HepG2 (cell line): ENCODE measurements at regions not wholly inside any gene's neighbourhood (a gene's known extent, or its start where the extent isn't known, plus 50 kb on each side); places are given as distances from the start of the nearest gene placed in this dataset.
"Not testable (repeated sequence)": the region's sequence is repeated elsewhere in the genome, so short reads cannot be mapped to it uniquely, and the experiment has no call there.

Experiments used
- ATAC-seq: fragments of 200-7000 bp; cut with Tn5 transposase; 3 replicates; pipeline ENCODE4 v1.9.1; 2020; ENCODE audit warnings: mild to moderate bottlenecking, moderate library complexity
- BruUV-seq: library from RNA; stranded (reverse); fragments of 400-500 nt; replicated peaks from 2 replicates; lab custom pipeline; 2021; lab: Mats Ljungman, UMichigan
- CTCF ChIA-PET: fragments of 300-600 bp; formaldehyde crosslinking; extraction: SDS; loops from one replicate; lab custom pipeline; 2021; ENCODE audit warnings: low total read pairs, inconsistent platforms, low intra/inter-chr PET ratio; lab: Yijun Ruan, JAX
- POLR2A ChIA-PET: fragments of 350-600 bp; sonication (Branson Sonifier 250); formaldehyde crosslinking; loops from one replicate; lab custom pipeline; 2020; ENCODE audit warnings: antibody characterized with exemption, inconsistent platforms; lab: Yijun Ruan, JAX
- DNase-seq: peaks from one replicate; pipeline ENCODE4 v3.0.0-alpha.2; 2015; ENCODE audit warnings: low spot score
- FAIRE-seq: peaks from 3 replicates; lab custom pipeline; 2011; peaks lifted over from hg19 to GRCh38; lab: Jason Lieb, UNC
- H2AFZ ChIP-seq: one replicate; pipeline ENCODE4 v1.6.1; 2011; ENCODE audit warnings: low read length, inconsistent platforms
- H3K27ac ChIP-seq: fragments of 300-600 bp; 3 replicates; pipeline ENCODE4 v1.8.0; 2011; ENCODE audit warnings: mixed run types, mild to moderate bottlenecking, mixed read lengths, low read length, inconsistent platforms; ENCODE audit not compliant: insufficient read depth; ENCODE audit errors: extremely low read length
- H3K27me3 ChIP-seq, 2 experiments: fragments of 200-600 bp in 1 of 2; 2 replicates in 1 of 2; 3 replicates in 1 of 2; pipeline versions ENCODE4 v1.6.0 to v1.8.0; 2011; ENCODE audit warnings: low read length in 2 of 2, mild to moderate bottlenecking in 2 of 2, moderate library complexity in 2 of 2, inconsistent platforms in 1 of 2; ENCODE audit not compliant: insufficient read depth in 2 of 2, control insufficient read depth in 1 of 2
- H3K36me3 ChIP-seq, 2 experiments: fragments of 200-600 bp in 1 of 2; replicated peaks in 1 of 2; 2 replicates in 1 of 2; 3 replicates in 1 of 2; pipeline versions ENCODE4 v1.5.1 to v1.8.0; 2011; ENCODE audit warnings: low read length in 2 of 2, inconsistent platforms in 1 of 2; ENCODE audit not compliant: insufficient read depth in 2 of 2, control insufficient read depth in 1 of 2
- H3K4me1 ChIP-seq: 2 replicates; pipeline ENCODE4 v1.5.1; 2012; ENCODE audit warnings: low read length, inconsistent platforms; ENCODE audit not compliant: insufficient read depth
- H3K4me2 ChIP-seq: 2 replicates; pipeline ENCODE4 v1.6.0; 2011; ENCODE audit warnings: low read depth, low read length, inconsistent platforms
- H3K4me3 ChIP-seq, 3 experiments: fragments of 200-600 bp in 1 of 3; sonication (generic), shearing (Covaris generic) in 1 of 3; replicated peaks in 1 of 3; 2 replicates each; pipeline ENCODE4 v1.5.1; 2011 to 2016; ENCODE audit warnings: low read length in 3 of 3, inconsistent platforms in 2 of 3, low read depth in 2 of 3, mild to moderate bottlenecking in 2 of 3, control low read depth in 1 of 3, mixed read lengths in 1 of 3; ENCODE audit not compliant: insufficient read depth in 1 of 3
- H3K79me2 ChIP-seq: one replicate; pipeline ENCODE4 v1.6.1; 2011; ENCODE audit warnings: low read length, inconsistent platforms; ENCODE audit not compliant: insufficient read depth
- H3K9ac ChIP-seq: 2 replicates; pipeline ENCODE4 v1.6.0; 2011; ENCODE audit warnings: mild to moderate bottlenecking, low read depth, low read length, inconsistent platforms; ENCODE audit not compliant: insufficient read depth
- H3K9me3 ChIP-seq: 2 replicates; pipeline ENCODE4 v1.5.1; 2012; ENCODE audit warnings: mild to moderate bottlenecking, low read length
- H4K20me1 ChIP-seq: 2 replicates; pipeline ENCODE4 v1.6.0; 2011; ENCODE audit warnings: inconsistent platforms, mild to moderate bottlenecking, low read length, moderate library complexity; ENCODE audit not compliant: insufficient read depth
- WGBS: methylation state at CpG from one replicate; pipeline ENCODE4 v1.1.6; 2017; ENCODE audit warnings: low lambda C conversion rate; 5-methylcytosine and 5-hydroxymethylcytosine counted together
- in situ Hi-C: cut with HindIII; loops from 2 replicates; pipeline ENCODE4 v1.10.0; 2017; ENCODE audit warnings: low pct_unique_long_range_greater_than_20kb; ENCODE audit not compliant: extremely low pct_ligation_motif_present
- intact Hi-C: fragments of 100-400 bp; cut with micrococcal nuclease; formaldehyde crosslinking; loops from one replicate; pipeline ENCODE4 v1.10.0; 2022; ENCODE audit not compliant: unreplicated experiment

- H2AFZ ChIP-seq, H3K4me3 ChIP-seq, H3K4me1 ChIP-seq, H3K4me2 ChIP-seq, DNase-seq, POLR2A ChIA-PET, CTCF ChIA-PET, H3K36me3 ChIP-seq, intact Hi-C loops, H3K79me2 ChIP-seq, FAIRE-seq, H3K27ac ChIP-seq, H4K20me1 ChIP-seq, BruUV-seq, in situ Hi-C loops, H3K27me3 ChIP-seq, H3K9ac ChIP-seq, ATAC-seq: not testable (repeated sequence)
- peaks cover 43% of the 10 kb centered on the region for H3K9me3 ChIP-seq
Measured at GRCh38 chr21:27909487-27909886, 942.6 kb upstream of the ADAMTS5 start.

GRCh38 chr21:27908816-27909215 is 941.9 kb upstream of the ADAMTS5 start:
- POLR2A ChIA-PET, BruUV-seq, DNase-seq, H3K4me1 ChIP-seq, H3K4me2 ChIP-seq, CTCF ChIA-PET, ATAC-seq, H3K36me3 ChIP-seq, H4K20me1 ChIP-seq, H3K4me3 ChIP-seq, FAIRE-seq, intact Hi-C loops, H3K27me3 ChIP-seq, in situ Hi-C loops, H3K9ac ChIP-seq, H3K79me2 ChIP-seq, H2AFZ ChIP-seq, H3K27ac ChIP-seq: not testable (repeated sequence)
- H3K9me3 ChIP-seq: peaks cover 41% of the 10 kb centered on the region
- WGBS: 3% methylated on average over 4 of the region's 4 CpGs

GRCh38 chr21:27902904-27903303 is 936.0 kb upstream of the ADAMTS5 start:
- in situ Hi-C loops, CTCF ChIA-PET, H3K27me3 ChIP-seq, H3K36me3 ChIP-seq, ATAC-seq, intact Hi-C loops, H3K79me2 ChIP-seq, H3K4me1 ChIP-seq, H3K27ac ChIP-seq, DNase-seq, FAIRE-seq, H3K4me2 ChIP-seq, POLR2A ChIA-PET, H2AFZ ChIP-seq, H4K20me1 ChIP-seq, H3K9ac ChIP-seq, H3K4me3 ChIP-seq, BruUV-seq: not testable (repeated sequence)
- 27% methylated on average over 2 of the region's 2 CpGs for WGBS
- peaks cover 17% of the 10 kb centered on the region; the same call in 1 of the 2 replicates for H3K9me3 ChIP-seq

- H3K4me2 ChIP-seq, POLR2A ChIA-PET, DNase-seq, intact Hi-C loops, H3K27me3 ChIP-seq, H2AFZ ChIP-seq, H3K36me3 ChIP-seq, H4K20me1 ChIP-seq, CTCF ChIA-PET, FAIRE-seq, in situ Hi-C loops, H3K9ac ChIP-seq, BruUV-seq, ATAC-seq, H3K4me3 ChIP-seq, H3K79me2 ChIP-seq, H3K27ac ChIP-seq, H3K4me1 ChIP-seq: not testable (repeated sequence)
- peaks cover 34% of the 10 kb centered on the region for H3K9me3 ChIP-seq
- 35% methylated on average over 2 of the region's 3 CpGs for WGBS
Measured at GRCh38 chr21:27893619-27894018, 926.7 kb upstream of the ADAMTS5 start.
